ENCODE measurements at regions not wholly inside any gene's neighbourhood (a gene's known extent, or its start where the extent isn't known, plus 50 kb on each side); places are given as distances from the start of the nearest gene placed in this dataset.

- DNase-seq: no peak
Measured at GRCh38 chr6:134708079-134708478, 241.8 kb downstream of the ALDH8A1 start.

- peak; percentile 58 to 64 (median 59) for DNase-seq
Measured at GRCh38 chr6:134707342-134708031, 242.4 kb downstream of the ALDH8A1 start.

- no peak for DNase-seq
Measured at GRCh38 chr6:134706806-134707205, 243.1 kb downstream of the ALDH8A1 start.

GRCh38 chr6:134706153-134706552, 243.7 kb downstream of the ALDH8A1 start:
- no peak for DNase-seq

- DNase-seq: no peak
Measured at GRCh38 chr6:134703206-134703605, 246.7 kb downstream of the ALDH8A1 start.

- DNase-seq: no peak
Measured at GRCh38 chr6:134702279-134702678, 247.6 kb downstream of the ALDH8A1 start.

GRCh38 chr6:134701301-134701700, 248.6 kb downstream of the ALDH8A1 start:
- DNase-seq: no peak

GRCh38 chr6:134698228-134698627, 251.7 kb downstream of the ALDH8A1 start:
- DNase-seq: no peak

GRCh38 chr6:134692008-134692407, 257.9 kb downstream of the ALDH8A1 start:
- DNase-seq: no peak

- DNase-seq: no peak
Measured at GRCh38 chr6:134691180-134691579, 258.7 kb downstream of the ALDH8A1 start.

- no peak for DNase-seq
Measured at GRCh38 chr6:134690048-134690447, 259.9 kb downstream of the ALDH8A1 start.

- DNase-seq: no peak
Measured at GRCh38 chr6:134689641-134690040, 260.3 kb downstream of the ALDH8A1 start.

- no peak for DNase-seq
Measured at GRCh38 chr6:134689177-134689576, 260.7 kb downstream of the ALDH8A1 start.

- peak; percentile 25 to 41 (median 31) for DNase-seq
Measured at GRCh38 chr6:134686071-134686470, 263.8 kb downstream of the ALDH8A1 start.

- peak; percentile 15 to 54 (median 39) for DNase-seq
Measured at GRCh38 chr6:134684423-134684795, 265.5 kb downstream of the ALDH8A1 start.

- peak; percentile 27 to 65 (median 64) for DNase-seq
Measured at GRCh38 chr6:134683783-134684422, 266.0 kb downstream of the ALDH8A1 start.

GRCh38 chr6:134680433-134680832, 269.5 kb downstream of the ALDH8A1 start:
- DNase-seq: no peak

GRCh38 chr6:134680021-134680420, 269.9 kb downstream of the ALDH8A1 start:
- DNase-seq: no peak

- DNase-seq: no peak
Measured at GRCh38 chr6:134678436-134678889, 271.4 kb downstream of the ALDH8A1 start.

- no peak for DNase-seq
Measured at GRCh38 chr6:134676307-134677281, 273.3 kb downstream of the ALDH8A1 start.

- DNase-seq: no peak
Measured at GRCh38 chr6:134675110-134676054, 274.5 kb downstream of the ALDH8A1 start.

GRCh38 chr6:134674562-134674961, 275.3 kb downstream of the ALDH8A1 start:
- DNase-seq: no peak

All from suppressor macrophage treated with lipopolysaccharide for 1 hour (primary cell).